ENCODE measurements at regions not wholly inside any gene's neighbourhood (a gene's known extent, or its start where the extent isn't known, plus 50 kb on each side); places are given as distances from the start of the nearest gene placed in this dataset.

DNA sequence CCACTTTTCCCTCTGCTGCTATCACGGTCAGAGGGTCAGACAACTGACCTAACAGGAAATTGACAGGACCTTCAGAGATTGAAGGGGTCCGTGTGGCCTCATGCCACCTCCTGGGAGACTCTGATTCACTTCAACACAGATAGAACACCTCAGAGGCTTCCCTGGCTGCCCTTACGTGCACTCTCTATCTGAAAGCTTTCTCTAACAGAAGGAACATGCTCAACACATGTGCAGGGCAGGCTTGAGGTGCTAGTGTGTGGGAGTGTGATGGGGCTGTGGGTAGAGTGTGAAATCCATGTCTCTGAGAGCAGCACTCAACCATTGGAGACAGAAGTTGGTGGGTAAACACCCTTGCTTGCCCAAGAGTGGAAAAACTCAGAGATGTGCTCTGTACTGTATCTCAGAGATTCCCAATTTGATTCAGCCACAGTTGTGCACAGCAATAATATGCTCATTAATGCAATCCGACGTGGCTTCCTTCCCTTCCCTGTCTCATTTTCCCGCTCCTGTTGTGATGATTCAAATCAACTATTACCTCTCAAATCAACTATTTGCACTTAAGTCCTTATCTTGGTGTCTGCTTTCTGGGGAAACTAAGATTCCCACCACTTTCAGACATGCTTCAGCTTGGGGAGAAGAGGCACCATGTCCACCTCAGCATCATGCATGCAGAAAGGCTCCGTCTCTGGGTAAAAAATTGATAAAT, 62.0 kb upstream of the MAGEB2 start:
- H2AFZ ChIP-seq (ENCODE audit: low read depth) = no peak overlapping the region
- no peak overlapping the region for H3K4me2 ChIP-seq
- H3K4me1 ChIP-seq (ENCODE audit: low read depth, poor library complexity, severe bottlenecking) = no peaks in the 10 kb centered on the region
- H3K27me3 ChIP-seq (ENCODE audit: insufficient read depth, low read depth) = no peaks in the 10 kb centered on the region
- no peak overlapping the region for H3K27ac ChIP-seq
- no peaks in the 10 kb centered on the region for H3K36me3 ChIP-seq (ENCODE audit: insufficient read depth)
- no peaks in the 10 kb centered on the region for H3K79me2 ChIP-seq (ENCODE audit: insufficient read depth, low read depth)
- no peaks in the 10 kb centered on the region for H4K20me1 ChIP-seq (ENCODE audit: insufficient read depth)
- TF ChIP-seq, protein P1, sequence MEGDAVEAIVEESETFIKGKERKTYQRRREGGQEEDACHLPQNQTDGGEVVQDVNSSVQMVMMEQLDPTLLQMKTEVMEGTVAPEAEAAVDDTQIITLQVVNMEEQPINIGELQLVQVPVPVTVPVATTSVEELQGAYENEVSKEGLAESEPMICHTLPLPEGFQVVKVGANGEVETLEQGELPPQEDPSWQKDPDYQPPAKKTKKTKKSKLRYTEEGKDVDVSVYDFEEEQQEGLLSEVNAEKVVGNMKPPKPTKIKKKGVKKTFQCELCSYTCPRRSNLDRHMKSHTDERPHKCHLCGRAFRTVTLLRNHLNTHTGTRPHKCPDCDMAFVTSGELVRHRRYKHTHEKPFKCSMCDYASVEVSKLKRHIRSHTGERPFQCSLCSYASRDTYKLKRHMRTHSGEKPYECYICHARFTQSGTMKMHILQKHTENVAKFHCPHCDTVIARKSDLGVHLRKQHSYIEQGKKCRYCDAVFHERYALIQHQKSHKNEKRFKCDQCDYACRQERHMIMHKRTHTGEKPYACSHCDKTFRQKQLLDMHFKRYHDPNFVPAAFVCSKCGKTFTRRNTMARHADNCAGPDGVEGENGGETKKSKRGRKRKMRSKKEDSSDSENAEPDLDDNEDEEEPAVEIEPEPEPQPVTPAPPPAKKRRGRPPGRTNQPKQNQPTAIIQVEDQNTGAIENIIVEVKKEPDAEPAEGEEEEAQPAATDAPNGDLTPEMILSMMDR (conservative IDR thresholded peaks at IDR 0.05; ENCODE audit: low read depth, low read length) = no peak
- no peak overlapping the region for H3K9ac ChIP-seq
- no peak overlapping the region for H3K4me3 ChIP-seq (IDR thresholded peaks at IDR 0.05; ENCODE audit: insufficient read depth, low read depth, low read length)

- H3K27me3 ChIP-seq (ENCODE audit: insufficient read depth, low read depth) = no peaks in the 10 kb centered on the region
- H3K79me2 ChIP-seq (ENCODE audit: insufficient read depth, low read depth) = no peaks in the 10 kb centered on the region
- H3K36me3 ChIP-seq (ENCODE audit: insufficient read depth) = no peaks in the 10 kb centered on the region
- H2AFZ ChIP-seq (ENCODE audit: low read depth) = no peak overlapping the region
- no peaks in the 10 kb centered on the region for H3K4me1 ChIP-seq (ENCODE audit: low read depth, poor library complexity, severe bottlenecking)
- no peaks in the 10 kb centered on the region for H4K20me1 ChIP-seq (ENCODE audit: insufficient read depth)
- H3K27ac ChIP-seq = no peak overlapping the region
- TF ChIP-seq, protein P1 (conservative IDR thresholded peaks at IDR 0.05; ENCODE audit: low read depth, low read length) = no peak
- no peak overlapping the region for H3K4me3 ChIP-seq (IDR thresholded peaks at IDR 0.05; ENCODE audit: insufficient read depth, low read depth, low read length)
- H3K4me2 ChIP-seq = no peak overlapping the region
- H3K9ac ChIP-seq = no peak overlapping the region
These were observed 61.5 kb upstream of the MAGEB2 start for GRCh38 chrX:30153881-30154260.

- Histone ChIP-seq H3K36me3 (ENCODE audit: insufficient read depth) (no peaks in the 10 kb centered on the region), H3K79me2 (ENCODE audit: insufficient read depth, low read depth) (no peaks in the 10 kb centered on the region), H4K20me1 (ENCODE audit: insufficient read depth) (no peaks in the 10 kb centered on the region)
These were observed 59.4 kb upstream of the MAGEB2 start for GRCh38 chrX:30156009-30156408.

DNA sequence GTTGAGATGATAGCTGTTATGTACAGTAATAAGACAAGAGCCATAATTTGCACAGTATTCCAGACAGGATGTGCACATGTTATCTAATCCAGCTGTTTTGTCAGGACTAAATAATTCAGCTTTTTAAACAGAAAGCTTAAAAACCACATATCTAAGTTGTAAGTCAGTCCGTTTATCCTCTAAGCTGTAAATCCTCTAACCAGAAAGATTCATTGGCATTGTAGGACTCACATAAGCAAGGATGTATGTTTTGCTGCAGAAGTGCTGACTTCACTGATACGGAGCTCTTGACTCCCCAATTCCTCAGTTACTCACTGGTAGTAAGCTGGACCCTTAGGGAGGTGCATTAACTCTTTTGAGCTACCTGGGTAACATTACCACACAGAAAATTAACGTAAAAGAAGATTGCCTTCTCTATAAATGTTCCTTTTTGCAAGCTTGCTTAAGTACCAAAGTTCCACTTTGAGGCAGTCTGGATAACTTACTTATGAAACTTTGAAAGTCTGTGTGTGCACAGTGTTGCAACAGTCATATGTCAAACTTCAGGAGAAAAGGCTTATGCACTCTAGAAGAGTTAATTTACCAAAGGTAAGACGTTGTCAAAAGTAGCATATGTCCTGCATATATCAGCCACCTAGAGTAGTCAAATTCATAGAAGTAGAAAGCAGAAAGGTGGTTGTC, 58.3 kb upstream of the MAGEB2 start:
- no peaks in the 10 kb centered on the region for H3K79me2 ChIP-seq (ENCODE audit: insufficient read depth, low read depth)
- H3K4me1 ChIP-seq (ENCODE audit: low read depth, poor library complexity, severe bottlenecking) = no peaks in the 10 kb centered on the region
- no peak overlapping the region for H2AFZ ChIP-seq (ENCODE audit: low read depth)
- H3K36me3 ChIP-seq (ENCODE audit: insufficient read depth) = no peaks in the 10 kb centered on the region
- H4K20me1 ChIP-seq (ENCODE audit: insufficient read depth) = no peaks in the 10 kb centered on the region
- TF ChIP-seq, protein P1 (conservative IDR thresholded peaks at IDR 0.05; ENCODE audit: low read depth, low read length) = no peak
- H3K27ac ChIP-seq = no peak overlapping the region
- no peak overlapping the region for H3K9ac ChIP-seq
- H3K4me3 ChIP-seq (IDR thresholded peaks at IDR 0.05; ENCODE audit: insufficient read depth, low read depth, low read length) = no peak overlapping the region
- no peaks in the 10 kb centered on the region for H3K27me3 ChIP-seq (ENCODE audit: insufficient read depth, low read depth)
- H3K4me2 ChIP-seq = no peak overlapping the region

More at GRCh38 chrX:30156009-30156408, 59.4 kb upstream of the MAGEB2 start:
- Histone ChIP-seq H3K4me1 (ENCODE audit: low read depth, poor library complexity, severe bottlenecking) (no peaks in the 10 kb centered on the region), H2AFZ (ENCODE audit: low read depth) (no peak overlapping the region), H3K9ac (no peak overlapping the region), H3K27ac (no peak overlapping the region), H3K27me3 (ENCODE audit: insufficient read depth, low read depth) (no peaks in the 10 kb centered on the region), H3K4me3 (IDR thresholded peaks at IDR 0.05; ENCODE audit: insufficient read depth, low read depth, low read length) (no peak overlapping the region), H3K4me2 (no peak overlapping the region)
- TF ChIP-seq, protein P1 (conservative IDR thresholded peaks at IDR 0.05; ENCODE audit: low read depth, low read length) = no peak
